Naive thymus-derived CD8-positive, alpha-beta T cell (primary cell): ENCODE measurements at regions not wholly inside any gene's neighbourhood (a gene's known extent, or its start where the extent isn't known, plus 50 kb on each side); places are given as distances from the start of the nearest gene placed in this dataset.
A peak's percentile ranks its signal among the peaks of the same experiment; 100 is the strongest.

Source experiments
- ATAC-seq, 2 donors: fragments of 150-1000 bp; cut with Tn5 transposase in 1 of 2; sonication (Bioruptor Pico), chemical (Tn5 transposase) in 1 of 2; 1 replicate in 1 of 2; 2 replicates in 1 of 2; pipeline ENCODE4 v1.10.0; 2021; ENCODE audit warnings: mild to moderate bottlenecking in 2 of 2, moderate library complexity in 2 of 2
- POLR2A ChIA-PET: fragments of 350-600 bp; sonication (Branson Sonifier 250); formaldehyde crosslinking; loops from one replicate; lab custom pipeline; 2021; ENCODE audit warnings: antibody characterized with exemption; lab: Charles Lee
- DNase-seq, 10 donors: peaks; one replicate each; pipeline versions ENCODE4 v3.0.0 to v3.0.0-alpha.2; 2020 to 2022
- H3K27ac Mint-ChIP-seq, 10 donors: one replicate each; pipeline ENCODE4 v1.8.0; 2020 to 2022; ENCODE audit warnings: mild to moderate bottlenecking in 10 of 10, mixed read lengths in 10 of 10, moderate library complexity in 4 of 10, inconsistent platforms in 1 of 10
- H3K27me3 Mint-ChIP-seq, 5 donors: one replicate each; pipeline ENCODE4 v1.8.0; 2021 to 2022; ENCODE audit warnings: mixed read lengths in 5 of 5
- H3K36me3 Mint-ChIP-seq, 3 donors: one replicate each; pipeline ENCODE4 v1.8.0; 2020 to 2022; ENCODE audit warnings: mixed read lengths in 3 of 3, mild to moderate bottlenecking in 2 of 3, inconsistent platforms in 1 of 3
- H3K4me1 Mint-ChIP-seq, 4 donors: one replicate each; pipeline ENCODE4 v1.8.0; 2021 to 2022; ENCODE audit warnings: mixed read lengths in 4 of 4
- H3K4me3 Mint-ChIP-seq, 10 donors: one replicate each; pipeline ENCODE4 v1.8.0; 2020 to 2022; ENCODE audit warnings: mild to moderate bottlenecking in 10 of 10, mixed read lengths in 10 of 10, moderate library complexity in 6 of 10, inconsistent platforms in 1 of 10
- H3K9me3 Mint-ChIP-seq, 9 donors: one replicate each; pipeline ENCODE4 v1.8.0; 2020 to 2022; ENCODE audit warnings: mixed read lengths in 9 of 9, mild to moderate bottlenecking in 3 of 9, inconsistent platforms in 1 of 9, moderate library complexity in 1 of 9

- no peaks in the 10 kb centered on the region for H3K4me1 Mint-ChIP-seq
- no peaks in the 10 kb centered on the region for H3K9me3 Mint-ChIP-seq
- no peak for ATAC-seq
Observed at GRCh38 chr9:78470216-78470615, 173.3 kb downstream of the PSAT1 start.

GRCh38 chr9:78470741-78471140 lies 173.8 kb downstream of the PSAT1 start:
- no peak overlapping the region for H3K27ac Mint-ChIP-seq
- no peaks in the 10 kb centered on the region for H3K9me3 Mint-ChIP-seq
- POLR2A ChIA-PET, result no interaction called here
- DNase-seq, result no peak
- ATAC-seq, result no peak
- H3K4me1 Mint-ChIP-seq, result no peaks in the 10 kb centered on the region
- H3K4me3 Mint-ChIP-seq, result no peak overlapping the region
- H3K36me3 Mint-ChIP-seq, result no peaks in the 10 kb centered on the region
- H3K27me3 Mint-ChIP-seq, result peaks cover 3 to 26% (median 9%) of the 10 kb centered on the region in 5 donors

More at GRCh38 chr9:78470216-78470615, 173.3 kb downstream of the PSAT1 start:
- Mint-ChIP-seq H3K27ac (no peak overlapping the region), H3K4me3 (no peak overlapping the region), H3K36me3 (no peaks in the 10 kb centered on the region), H3K27me3 (peaks cover 3 to 26% (median 9%) of the 10 kb centered on the region in 5 donors)
- no peak for DNase-seq
- POLR2A ChIA-PET, result no interaction called here

GRCh38 chr9:78472111-78472510 lies 175.2 kb downstream of the PSAT1 start:
- H3K9me3 Mint-ChIP-seq, result no peaks in the 10 kb centered on the region
- DNase-seq (no peak), ATAC-seq (no peak)
- H3K4me1 Mint-ChIP-seq, result no peaks in the 10 kb centered on the region
- H3K27me3 Mint-ChIP-seq, result peaks cover 3 to 25% (median 9%) of the 10 kb centered on the region in 5 donors
- no peak overlapping the region for H3K27ac Mint-ChIP-seq
- POLR2A ChIA-PET, result no interaction called here
- no peak overlapping the region for H3K4me3 Mint-ChIP-seq
- H3K36me3 Mint-ChIP-seq, result no peaks in the 10 kb centered on the region

GRCh38 chr9:78479441-78479840 lies 182.5 kb downstream of the PSAT1 start:
- DNase-seq, result no peak
- Mint-ChIP-seq H3K27ac (no peak overlapping the region), H3K36me3 (peaks cover 0 to 9% (median 0%) of the 10 kb centered on the region in 3 donors), H3K4me1 (no peaks in the 10 kb centered on the region), H3K27me3 (peaks cover 0 to 18% (median 7%) of the 10 kb centered on the region in 5 donors), H3K9me3 (peaks cover 0 to 39% (median 10%) of the 10 kb centered on the region in 9 donors), H3K4me3 (no peak overlapping the region)
- ATAC-seq, result no peak
- POLR2A ChIA-PET, result no interaction called here

- H3K4me3 Mint-ChIP-seq, result no peak overlapping the region
- ATAC-seq, result no peak
- H3K27ac Mint-ChIP-seq, result no peak overlapping the region
- H3K27me3 Mint-ChIP-seq, result peaks cover 2 to 33% (median 6%) of the 10 kb centered on the region in 5 donors
- peaks cover 0 to 24% (median 10%) of the 10 kb centered on the region in 9 donors for H3K9me3 Mint-ChIP-seq
- no peak for DNase-seq
- H3K4me1 Mint-ChIP-seq, result no peaks in the 10 kb centered on the region
- POLR2A ChIA-PET, result no interaction called here
- no peaks in the 10 kb centered on the region for H3K36me3 Mint-ChIP-seq
Observed at GRCh38 chr9:78486661-78487060, 189.7 kb downstream of the PSAT1 start.

- DNase-seq (no peak), ATAC-seq (no peak)
- Mint-ChIP-seq H3K4me3 (no peak overlapping the region), H3K27ac (no peak overlapping the region), H3K36me3 (no peaks in the 10 kb centered on the region), H3K4me1 (no peaks in the 10 kb centered on the region), H3K27me3 (peaks cover 2 to 21% (median 9%) of the 10 kb centered on the region in 5 donors), H3K9me3 (peaks cover 0 to 4% (median 0%) of the 10 kb centered on the region in 9 donors)
- POLR2A ChIA-PET, result no interaction called here
Observed at GRCh38 chr9:78490231-78490630, 193.3 kb downstream of the PSAT1 start.

DNA sequence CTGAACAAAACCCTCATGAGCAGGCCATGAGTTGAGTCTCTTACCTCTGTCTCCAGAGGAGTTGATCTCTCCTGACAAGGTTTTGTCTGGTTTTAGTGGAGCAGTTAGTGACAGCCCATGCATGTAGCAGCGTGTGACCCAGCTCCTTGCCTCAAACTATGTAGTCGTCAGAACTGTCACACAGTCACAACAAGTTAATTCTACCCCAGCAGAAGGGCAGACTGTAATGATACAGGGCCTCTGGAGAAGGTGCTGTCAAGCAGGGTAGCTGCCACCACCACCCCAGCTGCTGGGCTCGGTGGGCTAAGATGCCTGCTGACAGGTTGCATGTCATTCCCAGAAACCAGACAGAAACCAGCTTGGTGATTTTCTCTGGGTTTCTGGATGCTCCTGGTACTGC lies 194.5 kb downstream of the PSAT1 start:
- ATAC-seq (no peak), DNase-seq (no peak)
- H3K4me1 Mint-ChIP-seq, result no peaks in the 10 kb centered on the region
- peaks cover 2 to 16% (median 6%) of the 10 kb centered on the region in 5 donors for H3K27me3 Mint-ChIP-seq
- no peaks in the 10 kb centered on the region for H3K36me3 Mint-ChIP-seq
- H3K4me3 Mint-ChIP-seq, result no peak overlapping the region
- H3K27ac Mint-ChIP-seq, result peak overlapping the region in 1 of 10 donors; percentile 60
- peaks cover 0 to 4% (median 0%) of the 10 kb centered on the region in 9 donors for H3K9me3 Mint-ChIP-seq
- POLR2A ChIA-PET, result no interaction called here

- peaks cover 0 to under 1% (median 0%) of the 10 kb centered on the region in 9 donors for H3K9me3 Mint-ChIP-seq
- no peak overlapping the region for H3K4me3 Mint-ChIP-seq
- DNase-seq (no peak), ATAC-seq (no peak)
- no peaks in the 10 kb centered on the region for H3K36me3 Mint-ChIP-seq
- H3K27me3 Mint-ChIP-seq, result peaks cover 0 to 16% (median 7%) of the 10 kb centered on the region in 5 donors
- POLR2A ChIA-PET, result no interaction called here
- no peak overlapping the region for H3K27ac Mint-ChIP-seq
- no peaks in the 10 kb centered on the region for H3K4me1 Mint-ChIP-seq
Observed at GRCh38 chr9:78493166-78493742, 196.3 kb downstream of the PSAT1 start.

- Mint-ChIP-seq H3K4me1 (no peaks in the 10 kb centered on the region), H3K27me3 (peaks cover 2 to 22% (median 7%) of the 10 kb centered on the region in 5 donors), H3K4me3 (no peak overlapping the region), H3K36me3 (no peaks in the 10 kb centered on the region), H3K9me3 (peaks cover 0 to 7% (median 0%) of the 10 kb centered on the region in 9 donors), H3K27ac (no peak overlapping the region)
- POLR2A ChIA-PET, result no interaction called here
- ATAC-seq (no peak), DNase-seq (no peak)
Observed at GRCh38 chr9:78502566-78502965, 205.6 kb downstream of the PSAT1 start.

DNA sequence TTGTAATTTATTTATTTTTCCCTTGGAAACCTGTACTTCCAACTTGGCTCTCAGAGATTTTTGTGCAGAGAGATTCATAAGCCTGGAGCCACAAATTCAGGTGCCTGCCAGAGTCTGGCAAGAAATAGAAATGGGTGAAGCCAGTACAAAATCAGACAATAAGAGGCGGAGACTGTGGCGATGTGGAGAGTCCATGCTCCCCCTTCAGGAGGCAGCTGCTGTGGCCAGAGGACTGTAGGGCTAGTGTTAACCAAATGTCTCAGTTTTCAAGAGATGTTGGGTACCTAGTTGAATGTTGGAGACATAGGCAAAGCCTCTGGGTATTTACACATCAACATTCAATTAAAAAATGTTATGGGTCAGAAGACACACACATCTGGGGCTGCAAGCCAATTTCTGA lies 208.6 kb downstream of the PSAT1 start:
- H3K9me3 Mint-ChIP-seq, result peaks cover 0 to 7% (median 0%) of the 10 kb centered on the region in 9 donors
- H3K27ac Mint-ChIP-seq, result no peak overlapping the region

GRCh38 chr9:78507037-78507436 lies 210.1 kb downstream of the PSAT1 start:
- Mint-ChIP-seq H3K4me1 (no peaks in the 10 kb centered on the region), H3K27ac (no peak overlapping the region), H3K27me3 (peaks cover 2 to 16% (median 7%) of the 10 kb centered on the region in 5 donors), H3K36me3 (no peaks in the 10 kb centered on the region), H3K4me3 (no peak overlapping the region), H3K9me3 (peaks cover 0 to 3% (median 0%) of the 10 kb centered on the region in 9 donors)
- ATAC-seq, result no peak
- no peak for DNase-seq
- POLR2A ChIA-PET, result no interaction called here

More for the DNA sequence above, 208.6 kb downstream of the PSAT1 start:
- Mint-ChIP-seq H3K36me3 (no peaks in the 10 kb centered on the region), H3K4me3 (no peak overlapping the region), H3K27me3 (peaks cover 2 to 22% (median 7%) of the 10 kb centered on the region in 5 donors), H3K4me1 (no peaks in the 10 kb centered on the region)
- no peak for DNase-seq
- POLR2A ChIA-PET, result no interaction called here
- ATAC-seq, result no peak

DNA sequence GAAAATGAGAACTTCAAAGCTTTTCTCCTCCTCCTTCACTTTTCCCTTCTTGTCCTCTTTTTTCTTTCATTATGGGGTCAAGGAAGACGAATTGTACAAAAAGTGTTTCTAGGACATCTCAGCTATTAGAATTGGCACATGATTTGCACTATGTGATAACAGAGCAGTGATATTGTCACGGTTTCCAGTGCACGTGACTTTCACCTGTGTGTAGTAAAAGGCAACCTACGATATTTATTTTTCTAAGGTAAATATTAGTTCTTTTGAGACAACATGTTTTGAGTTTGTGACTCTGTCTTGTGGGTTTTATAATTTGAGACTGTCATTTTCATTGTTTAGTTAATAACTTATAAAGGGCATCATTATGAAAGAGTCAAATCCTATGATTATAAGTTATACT lies 213.1 kb downstream of the PSAT1 start:
- ATAC-seq, result no peak
- Mint-ChIP-seq H3K27me3 (peaks cover 3 to 12% (median 8%) of the 10 kb centered on the region in 5 donors), H3K9me3 (peaks cover 0 to 5% (median 0%) of the 10 kb centered on the region in 9 donors), H3K27ac (no peak overlapping the region), H3K4me1 (no peaks in the 10 kb centered on the region), H3K36me3 (peaks cover 0 to 5% (median 0%) of the 10 kb centered on the region in 3 donors), H3K4me3 (no peak overlapping the region)
- POLR2A ChIA-PET, result no interaction called here
- no peak for DNase-seq

DNA sequence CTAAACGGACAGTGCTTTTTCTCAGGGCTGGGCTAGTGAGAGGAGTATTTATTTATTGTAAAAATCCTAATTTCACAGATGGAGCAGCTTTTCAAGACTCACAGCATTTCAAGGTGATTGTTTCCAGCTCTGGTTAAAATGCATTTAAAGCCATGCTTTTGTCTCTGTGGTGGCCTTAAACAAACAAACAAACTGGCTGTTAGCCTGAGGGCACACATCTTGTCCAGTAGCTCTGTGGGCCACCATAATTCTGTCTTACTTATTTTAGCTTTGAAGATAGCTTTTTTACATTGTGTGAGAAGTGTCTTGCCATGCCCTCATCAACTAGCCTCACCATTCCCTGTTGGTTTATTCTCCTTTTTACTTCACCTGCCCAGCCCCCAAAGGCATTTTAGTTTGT lies 218.2 kb downstream of the PSAT1 start:
- Mint-ChIP-seq H3K36me3 (peaks cover 0 to 10% (median 2%) of the 10 kb centered on the region in 3 donors), H3K4me3 (no peak overlapping the region), H3K9me3 (peaks cover 4 to 33% (median 16%) of the 10 kb centered on the region in 9 donors), H3K27me3 (peaks cover 6 to 11% (median 9%) of the 10 kb centered on the region in 5 donors), H3K4me1 (no peaks in the 10 kb centered on the region), H3K27ac (no peak overlapping the region)
- POLR2A ChIA-PET, result no interaction called here
- DNase-seq (no peak), ATAC-seq (no peak)

- Mint-ChIP-seq H3K27me3 (peaks cover 0 to 4% (median 2%) of the 10 kb centered on the region in 5 donors), H3K4me3 (no peak overlapping the region), H3K27ac (no peak overlapping the region), H3K36me3 (peaks cover 2 to 21% (median 4%) of the 10 kb centered on the region in 3 donors), H3K4me1 (no peaks in the 10 kb centered on the region), H3K9me3 (peaks cover 17 to 51% (median 27%) of the 10 kb centered on the region in 9 donors)
- DNase-seq (no peak), ATAC-seq (no peak)
- POLR2A ChIA-PET, result no interaction called here
Observed at GRCh38 chr9:78519786-78520185, 222.9 kb downstream of the PSAT1 start.
